Activated T-cell treated with anti-CD3 and anti-CD28 coated beads for 4 hours (primary cell): ENCODE measurements at regions not wholly inside any gene's neighbourhood (a gene's known extent, or its start where the extent isn't known, plus 50 kb on each side); places are given as distances from the start of the nearest gene placed in this dataset.

Experiments used
- DNase-seq: peaks from one replicate; pipeline ENCODE4 v3.0.0-alpha.2; 2020

GRCh38 chr20:50344232-50345071 is 153.8 kb downstream of the CEBPB start:
- DNase-seq, result no peak

- DNase-seq, result no peak
Observed at GRCh38 chr20:50345712-50346373, 155.2 kb downstream of the CEBPB start.

GRCh38 chr20:50346374-50347283 is 156.0 kb downstream of the CEBPB start:
- DNase-seq, result no peak

- DNase-seq, result no peak
Observed at GRCh38 chr20:50347284-50348063, 156.8 kb downstream of the CEBPB start.

GRCh38 chr20:50348096-50348495 is 157.5 kb downstream of the CEBPB start:
- DNase-seq, result no peak

GRCh38 chr20:50350510-50351249 is 159.5 kb upstream of the PTPN1 start:
- DNase-seq, result no peak

- no peak for DNase-seq
Observed at GRCh38 chr20:50351541-50351940, 158.6 kb upstream of the PTPN1 start.

GRCh38 chr20:50353289-50353961 is 156.8 kb upstream of the PTPN1 start:
- no peak for DNase-seq

- DNase-seq, result no peak
Observed at GRCh38 chr20:50354721-50355589, 155.2 kb upstream of the PTPN1 start.

- no peak for DNase-seq
Observed at GRCh38 chr20:50355590-50356524, 154.3 kb upstream of the PTPN1 start.

GRCh38 chr20:50356525-50356885 is 153.7 kb upstream of the PTPN1 start:
- no peak for DNase-seq

GRCh38 chr20:50356962-50357782 is 153.0 kb upstream of the PTPN1 start:
- DNase-seq, result no peak

GRCh38 chr20:50357783-50358161 is 152.4 kb upstream of the PTPN1 start:
- no peak for DNase-seq

GRCh38 chr20:50358166-50358565 is 152.0 kb upstream of the PTPN1 start:
- DNase-seq, result no peak

GRCh38 chr20:50358971-50359370 is 151.2 kb upstream of the PTPN1 start:
- no peak for DNase-seq

- DNase-seq, result no peak
Observed at GRCh38 chr20:50359607-50360217, 150.5 kb upstream of the PTPN1 start.

- no peak for DNase-seq
Observed at GRCh38 chr20:50360218-50360672, 149.9 kb upstream of the PTPN1 start.

- no peak for DNase-seq
Observed at GRCh38 chr20:50360921-50361320, 149.3 kb upstream of the PTPN1 start.
